HepG2 (cell line): ENCODE measurements at regions not wholly inside any gene's neighbourhood (a gene's known extent, or its start where the extent isn't known, plus 50 kb on each side); places are given as distances from the start of the nearest gene placed in this dataset.

Experiments
- ASH2L ChIP-seq: fragments of 300-600, 200-600 bp; sonication (generic); IDR thresholded peaks from 2 replicates; pipeline ENCODE4 v1.7.0; 2017; ENCODE audit warnings: low read depth, mild to moderate bottlenecking, moderate library complexity, mixed read lengths, low read length; ENCODE audit not compliant: insufficient read length
- CEBPG ChIP-seq: IDR thresholded peaks from 2 replicates; pipeline ENCODE4 v1.6.1; 2016
- FOXA3 ChIP-seq: IDR thresholded peaks from 2 replicates; pipeline ENCODE4 v1.6.1; 2016; ENCODE audit warnings: missing genetic modification reagents, missing compliant biosample characterization
- HNF4A ChIP-seq: sonication (generic); formaldehyde crosslinking; IDR thresholded peaks from 2 replicates; pipeline ENCODE4 v1.4.0; 2020; ENCODE audit warnings: missing genetic modification reagents
- NONO ChIP-seq, 2 experiments: fragments of 450-650 bp in 1 of 2; sonication (generic) in 1 of 2; formaldehyde crosslinking in 1 of 2; IDR thresholded peaks in 1 of 2; conservative IDR thresholded peaks in 1 of 2; 2 replicates each; pipeline versions ENCODE4 v1.6.1 to v1.8.0; 2017 to 2022; ENCODE audit warnings: mild to moderate bottlenecking in 1 of 2, missing genetic modification reagents in 1 of 2, moderate library complexity in 1 of 2
- RBM39 ChIP-seq: fragments of 200-400 bp; formaldehyde crosslinking; IDR thresholded peaks from one replicate; pipeline ENCODE4 v1.6.1; 2018; ENCODE audit warnings: antibody characterized with exemption, mild to moderate bottlenecking, low read depth, low read length; ENCODE audit not compliant: poor library complexity, severe bottlenecking
- SMAD9 ChIP-seq: sonication (generic); formaldehyde crosslinking; IDR thresholded peaks from 2 replicates; pipeline ENCODE4 v1.5.1; 2020; ENCODE audit warnings: mild to moderate bottlenecking, missing genetic modification reagents
- ZFP62 ChIP-seq: sonication (generic); formaldehyde crosslinking; IDR thresholded peaks from 2 replicates; pipeline ENCODE4 v1.4.0; 2020; ENCODE audit warnings: missing genetic modification reagents
- ZNF382 ChIP-seq: sonication (generic); formaldehyde crosslinking; IDR thresholded peaks from 2 replicates; pipeline ENCODE4 v1.5.0; 2020; ENCODE audit warnings: missing genetic modification reagents, mild to moderate bottlenecking, borderline replicate concordance
- ZNF407 ChIP-seq: sonication (generic); formaldehyde crosslinking; IDR thresholded peaks from one replicate; pipeline ENCODE4 v1.5.1; 2020; ENCODE audit warnings: mild to moderate bottlenecking, missing genetic modification reagents; ENCODE audit errors: not compliant biosample characterization
- ZSCAN21 ChIP-seq: sonication (generic); formaldehyde crosslinking; IDR thresholded peaks from 2 replicates; pipeline ENCODE4 v1.8.0; 2022; ENCODE audit warnings: mild to moderate bottlenecking, missing genetic modification reagents, moderate library complexity, borderline replicate concordance
- TF ChIP-seq, protein P1 (sequence below): sonication (generic); formaldehyde crosslinking; IDR thresholded peaks from 2 replicates; pipeline ENCODE4 v1.4.0; 2020; ENCODE audit warnings: missing genetic modification reagents
- TF ChIP-seq, protein P2 (sequence below): sonication (generic); formaldehyde crosslinking; IDR thresholded peaks from 2 replicates; pipeline ENCODE4 v1.4.0; 2020; ENCODE audit warnings: missing genetic modification reagents, low read depth, mild to moderate bottlenecking, borderline replicate concordance
- TF ChIP-seq, protein P3 (sequence below): sonication (generic); formaldehyde crosslinking; IDR thresholded peaks from 2 replicates; pipeline ENCODE4 v1.8.1; 2023; ENCODE audit warnings: mild to moderate bottlenecking, missing genetic modification reagents

DNA sequence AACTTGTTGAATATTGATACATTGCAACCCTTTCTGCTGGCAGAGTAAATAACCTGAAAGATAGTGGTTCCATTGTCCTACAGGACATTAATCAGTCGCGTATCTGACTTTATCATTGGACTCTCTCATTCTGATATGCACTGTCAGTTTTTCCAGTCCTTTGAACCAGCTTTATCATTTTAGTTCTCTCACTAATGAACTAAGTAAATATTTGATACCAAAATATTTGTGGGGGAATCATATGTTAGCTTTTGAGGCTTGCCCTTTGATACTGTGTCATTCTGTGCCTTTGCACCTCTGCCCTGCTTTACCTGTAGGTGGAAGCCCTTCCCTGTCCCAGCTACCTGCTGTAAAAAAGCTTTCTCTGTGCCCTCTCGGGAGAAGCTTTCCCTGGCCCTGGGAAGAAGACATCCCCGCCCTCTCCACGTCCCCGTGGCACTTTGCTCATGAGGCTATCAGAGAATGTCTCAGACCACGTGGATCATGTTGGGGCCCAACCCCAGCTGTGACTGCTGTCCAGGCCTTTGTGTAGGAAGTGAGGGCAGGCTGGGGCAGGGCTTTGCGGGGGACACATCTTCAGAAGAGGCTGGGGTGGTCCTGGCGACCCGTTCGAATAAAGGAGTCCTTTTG lies 117.8 kb upstream of the NXT1 start (continued):
- no peak for TF ChIP-seq ZNF407 (CRISPR knock-in tag)
- no peak for TF ChIP-seq SMAD9
- peak; percentile 42 for TF ChIP-seq HNF4A (CRISPR knock-in tag)
- TF ChIP-seq, protein P1, sequence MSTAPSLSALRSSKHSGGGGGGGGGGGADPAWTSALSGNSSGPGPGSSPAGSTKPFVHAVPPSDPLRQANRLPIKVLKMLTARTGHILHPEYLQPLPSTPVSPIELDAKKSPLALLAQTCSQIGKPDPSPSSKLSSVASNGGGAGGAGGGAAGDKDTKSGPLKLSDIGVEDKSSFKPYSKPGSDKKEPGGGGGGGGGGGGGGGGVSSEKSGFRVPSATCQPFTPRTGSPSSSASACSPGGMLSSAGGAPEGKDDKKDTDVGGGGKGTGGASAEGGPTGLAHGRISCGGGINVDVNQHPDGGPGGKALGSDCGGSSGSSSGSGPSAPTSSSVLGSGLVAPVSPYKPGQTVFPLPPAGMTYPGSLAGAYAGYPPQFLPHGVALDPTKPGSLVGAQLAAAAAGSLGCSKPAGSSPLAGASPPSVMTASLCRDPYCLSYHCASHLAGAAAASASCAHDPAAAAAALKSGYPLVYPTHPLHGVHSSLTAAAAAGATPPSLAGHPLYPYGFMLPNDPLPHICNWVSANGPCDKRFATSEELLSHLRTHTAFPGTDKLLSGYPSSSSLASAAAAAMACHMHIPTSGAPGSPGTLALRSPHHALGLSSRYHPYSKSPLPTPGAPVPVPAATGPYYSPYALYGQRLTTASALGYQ (CRISPR knock-in tag), result no peak
- no peak for TF ChIP-seq ZNF382
- TF ChIP-seq FOXA3 (CRISPR knock-in tag), result no peak; the same call in 1 of the 2 replicates
- TF ChIP-seq, protein P2, sequence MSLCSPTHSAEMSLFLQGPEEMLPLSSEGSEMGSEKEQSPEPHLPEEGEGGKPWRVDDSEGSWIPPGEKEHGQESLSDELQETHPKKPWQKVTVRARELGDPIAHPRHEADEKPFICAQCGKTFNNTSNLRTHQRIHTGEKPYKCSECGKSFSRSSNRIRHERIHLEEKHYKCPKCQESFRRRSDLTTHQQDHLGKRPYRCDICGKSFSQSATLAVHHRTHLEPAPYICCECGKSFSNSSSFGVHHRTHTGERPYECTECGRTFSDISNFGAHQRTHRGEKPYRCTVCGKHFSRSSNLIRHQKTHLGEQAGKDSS (CRISPR knock-in tag), result no peak
- no peak for TF ChIP-seq CEBPG
- no peak for TF ChIP-seq NONO (IDR thresholded peaks at IDR 0.05)
- no peak for TF ChIP-seq NONO (CRISPR knock-in tag; conservative IDR thresholded peaks at IDR 0.05)
- TF ChIP-seq ZFP62 (CRISPR knock-in tag), result no peak
- TF ChIP-seq, protein P3, sequence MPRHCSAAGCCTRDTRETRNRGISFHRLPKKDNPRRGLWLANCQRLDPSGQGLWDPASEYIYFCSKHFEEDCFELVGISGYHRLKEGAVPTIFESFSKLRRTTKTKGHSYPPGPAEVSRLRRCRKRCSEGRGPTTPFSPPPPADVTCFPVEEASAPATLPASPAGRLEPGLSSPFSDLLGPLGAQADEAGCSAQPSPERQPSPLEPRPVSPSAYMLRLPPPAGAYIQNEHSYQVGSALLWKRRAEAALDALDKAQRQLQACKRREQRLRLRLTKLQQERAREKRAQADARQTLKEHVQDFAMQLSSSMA, result no peak
- no peak for TF ChIP-seq ZSCAN21 (CRISPR knock-in tag)
- TF ChIP-seq ASH2L, result no peak
- no peak for TF ChIP-seq RBM39
